HCT116 (cell line): ENCODE measurements at regions not wholly inside any gene's neighbourhood (a gene's known extent, or its start where the extent isn't known, plus 50 kb on each side); places are given as distances from the start of the nearest gene placed in this dataset.

Experiments
- ATAC-seq: fragments of 200-7000 bp; cut with Tn5 transposase; 2 replicates; pipeline ENCODE4 v1.9.1; 2020; ENCODE audit warnings: mild to moderate bottlenecking, moderate library complexity
- BruUV-seq: library from RNA; stranded (reverse); fragments of 400-500 nt; replicated peaks from 2 replicates; lab custom pipeline; 2021; lab: Mats Ljungman, UMichigan
- CTCF ChIA-PET: fragments of 300-600 bp; sonication (Branson Sonifier 250); formaldehyde crosslinking; loops from one replicate; lab custom pipeline; 2021; ENCODE audit warnings: antibody characterized with exemption; lab: Charles Lee
- POLR2A ChIA-PET: fragments of 300-600, 350-600 bp; sonication (Branson Sonifier 250); formaldehyde crosslinking; loops from one replicate; lab custom pipeline; 2021; ENCODE audit warnings: antibody characterized with exemption; lab: Charles Lee
- RAD21 ChIA-PET, 2 experiments: fragments of 300-600 bp; sonication (Branson Sonifier 250); formaldehyde crosslinking; loops; one replicate each; lab custom pipeline; 2023; ENCODE audit warnings: low total read pairs in 2 of 2; ENCODE audit not compliant: uncharacterized antibody in 2 of 2, unreplicated experiment in 2 of 2, low non-redundant PET in 1 of 2; lab: Charles Lee
- DNase-seq: peaks from one replicate; pipeline ENCODE4 v3.0.0-alpha.2; 2010; ENCODE audit warnings: low read depth, low spot score
- H2AFZ ChIP-seq: fragments of 200-600 bp; shearing (Covaris generic), sonication (generic); 2 replicates; pipeline ENCODE4 v1.6.1; 2017; ENCODE audit warnings: low read depth, mixed run types, mixed read lengths, antibody characterized with exemption, low read length; ENCODE audit not compliant: poor library complexity, severe bottlenecking
- H3K27ac ChIP-seq: 2 replicates; pipeline ENCODE4 v1.5.1; 2012; ENCODE audit warnings: low read depth, low read length
- H3K27me3 ChIP-seq: fragments of 200-600 bp; sonication (generic); 2 replicates; pipeline ENCODE4 v1.6.1; 2016; ENCODE audit warnings: mixed run types, low read length, mixed read lengths; ENCODE audit not compliant: insufficient read depth
- H3K36me3 ChIP-seq, 2 experiments: fragments of 200-500 bp in 1 of 2; fragments of 200-600 bp in 1 of 2; sonication (Bioruptor generic) in 1 of 2; sonication (generic) in 1 of 2; 2 replicates each; pipeline versions ENCODE4 v1.5.1 to v1.6.1; 2014 to 2016; ENCODE audit warnings: low read length in 2 of 2, inconsistent platforms in 1 of 2, mixed read lengths in 1 of 2, mixed run types in 1 of 2; ENCODE audit not compliant: insufficient read depth in 2 of 2, control insufficient read depth in 1 of 2
- H3K4me1 ChIP-seq, 2 experiments: fragments of 200-600 bp in 1 of 2; sonication (generic) in 1 of 2; 2 replicates each; pipeline versions ENCODE4 v1.5.1 to v1.6.1; 2012 to 2017; ENCODE audit warnings: low read length in 2 of 2, inconsistent platforms in 1 of 2, mild to moderate bottlenecking in 1 of 2, mixed read lengths in 1 of 2, mixed run types in 1 of 2, moderate library complexity in 1 of 2; ENCODE audit not compliant: insufficient read depth in 2 of 2, control insufficient read depth in 1 of 2
- H3K4me2 ChIP-seq: fragments of 200-600 bp; sonication (generic); 2 replicates; pipeline ENCODE4 v1.6.1; 2017; ENCODE audit warnings: mixed run types, low read length, mixed read lengths
- H3K4me3 ChIP-seq, 2 experiments: fragments of 200-600 bp in 1 of 2; sonication (generic) in 1 of 2; replicated peaks in 1 of 2; 2 replicates each; pipeline ENCODE4 v1.5.1; 2011 to 2016; ENCODE audit warnings: low read length in 2 of 2, control low read depth in 1 of 2, low read depth in 1 of 2, mild to moderate bottlenecking in 1 of 2, mixed read lengths in 1 of 2, mixed run types in 1 of 2
- H3K79me2 ChIP-seq: fragments of 200-600 bp; sonication (generic); 2 replicates; pipeline ENCODE4 v1.6.1; 2017; ENCODE audit warnings: mild to moderate bottlenecking, mixed run types, low read length, moderate library complexity, mixed read lengths; ENCODE audit not compliant: insufficient read depth
- H3K9ac ChIP-seq: fragments of 200-600 bp; sonication (generic); 2 replicates; pipeline ENCODE4 v1.6.1; 2016; ENCODE audit warnings: low read length, mixed read lengths
- H3K9me2 ChIP-seq: fragments of 200-600 bp; sonication (generic), shearing (Covaris generic); 2 replicates; pipeline ENCODE4 v1.6.1; 2017; ENCODE audit warnings: mixed run types, mild to moderate bottlenecking, moderate library complexity; ENCODE audit not compliant: insufficient read depth
- H3K9me3 ChIP-seq, 2 experiments: fragments of 200-500 bp in 1 of 2; fragments of 200-600 bp in 1 of 2; sonication (Bioruptor generic) in 1 of 2; sonication (generic) in 1 of 2; 2 replicates each; pipeline ENCODE4 v1.6.1; 2014 to 2017; ENCODE audit warnings: low read length in 2 of 2, mixed read lengths in 2 of 2, inconsistent platforms in 1 of 2, low read depth in 1 of 2, mild to moderate bottlenecking in 1 of 2, mixed run types in 1 of 2, moderate library complexity in 1 of 2; ENCODE audit not compliant: control insufficient read depth in 1 of 2, insufficient read depth in 1 of 2
- H4K20me1 ChIP-seq: fragments of 200-600 bp; sonication (generic), shearing (Covaris generic); 2 replicates; pipeline ENCODE4 v1.6.1; 2017; ENCODE audit warnings: mixed run types, mild to moderate bottlenecking, moderate library complexity; ENCODE audit not compliant: insufficient read depth
- ELF1 ChIP-seq: IDR thresholded peaks from 2 replicates; pipeline ENCODE4 v1.6.1; 2012; ENCODE audit warnings: low read depth, borderline replicate concordance
- EZH2 ChIP-seq: fragments of 200-600 bp; sonication (generic); IDR thresholded peaks from 2 replicates; pipeline ENCODE4 v1.6.1; 2017; ENCODE audit warnings: antibody characterized with exemption, mixed run types
- EZH2phosphoT487 ChIP-seq: fragments of 200-600 bp; IDR thresholded peaks from 2 replicates; pipeline ENCODE4 v1.6.1; 2018; ENCODE audit warnings: antibody characterized with exemption, borderline replicate concordance
- FOSL1 ChIP-seq: IDR thresholded peaks from 2 replicates; pipeline ENCODE4 v1.6.1; 2012; ENCODE audit warnings: low read depth
- POLR2A ChIP-seq: IDR thresholded peaks from 2 replicates; pipeline ENCODE4 v1.7.0; 2011; ENCODE audit warnings: borderline replicate concordance; ENCODE audit not compliant: insufficient read depth, insufficient read length; ENCODE audit errors: extremely low read depth
- POLR2AphosphoS5 ChIP-seq: IDR thresholded peaks from 2 replicates; pipeline ENCODE4 v1.6.1; 2011; ENCODE audit warnings: mild to moderate bottlenecking, low read depth, low read length, moderate library complexity
- SP1 ChIP-seq: IDR thresholded peaks from 2 replicates; pipeline ENCODE4 v1.6.1; 2012; ENCODE audit warnings: low read depth
- SRF ChIP-seq: IDR thresholded peaks from 2 replicates; pipeline ENCODE4 v1.6.1; 2012; ENCODE audit warnings: low read depth
- TCF7L2 ChIP-seq: IDR thresholded peaks from 2 replicates; pipeline ENCODE4 v1.7.0; 2011; ENCODE audit warnings: borderline replicate concordance, inconsistent platforms; ENCODE audit not compliant: insufficient read depth, insufficient read length; ENCODE audit errors: extremely low read depth
- ZFX ChIP-seq: fragments of 450-650 bp; IDR thresholded peaks from 2 replicates; pipeline ENCODE4 v1.6.1; 2017
- intact Hi-C: fragments of 100-400 bp; cut with micrococcal nuclease; formaldehyde crosslinking; loops from 2 replicates; pipeline ENCODE4 v1.10.0; 2022
- TF ChIP-seq, protein P1 (sequence below): IDR thresholded peaks from 2 replicates; pipeline ENCODE4 v1.6.1; 2011; ENCODE audit warnings: mild to moderate bottlenecking, low read length, moderate library complexity; ENCODE audit not compliant: insufficient replicate concordance; ENCODE audit errors: extremely low read depth
- TF ChIP-seq, protein P2 (sequence below): IDR thresholded peaks from 2 replicates; pipeline ENCODE4 v1.6.1; 2012
- TF ChIP-seq, protein P3 (sequence below), 3 experiments: fragments of 200-600 bp in 1 of 3; sonication (generic) in 1 of 3; IDR thresholded peaks in 2 of 3; conservative IDR thresholded peaks in 1 of 3; 2 replicates each; pipeline ENCODE4 v1.5.1; 2012 to 2017; ENCODE audit warnings: low read depth in 2 of 3, low read length in 2 of 3, antibody characterized with exemption in 1 of 3, borderline replicate concordance in 1 of 3, control low read depth in 1 of 3, mild to moderate bottlenecking in 1 of 3, mixed read lengths in 1 of 3, mixed run types in 1 of 3, moderate library complexity in 1 of 3; ENCODE audit not compliant: insufficient read depth in 1 of 3
- TF ChIP-seq, protein P4 (sequence below): IDR thresholded peaks from 2 replicates; pipeline ENCODE4 v1.6.1; 2012

- TF ChIP-seq, protein P1, sequence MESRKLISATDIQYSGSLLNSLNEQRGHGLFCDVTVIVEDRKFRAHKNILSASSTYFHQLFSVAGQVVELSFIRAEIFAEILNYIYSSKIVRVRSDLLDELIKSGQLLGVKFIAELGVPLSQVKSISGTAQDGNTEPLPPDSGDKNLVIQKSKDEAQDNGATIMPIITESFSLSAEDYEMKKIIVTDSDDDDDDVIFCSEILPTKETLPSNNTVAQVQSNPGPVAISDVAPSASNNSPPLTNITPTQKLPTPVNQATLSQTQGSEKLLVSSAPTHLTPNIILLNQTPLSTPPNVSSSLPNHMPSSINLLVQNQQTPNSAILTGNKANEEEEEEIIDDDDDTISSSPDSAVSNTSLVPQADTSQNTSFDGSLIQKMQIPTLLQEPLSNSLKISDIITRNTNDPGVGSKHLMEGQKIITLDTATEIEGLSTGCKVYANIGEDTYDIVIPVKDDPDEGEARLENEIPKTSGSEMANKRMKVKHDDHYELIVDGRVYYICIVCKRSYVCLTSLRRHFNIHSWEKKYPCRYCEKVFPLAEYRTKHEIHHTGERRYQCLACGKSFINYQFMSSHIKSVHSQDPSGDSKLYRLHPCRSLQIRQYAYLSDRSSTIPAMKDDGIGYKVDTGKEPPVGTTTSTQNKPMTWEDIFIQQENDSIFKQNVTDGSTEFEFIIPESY, result no peak
- no peak for TF ChIP-seq FOSL1
- TF ChIP-seq TCF7L2, result no peak
- no peak for TF ChIP-seq ELF1
- no peak for TF ChIP-seq EZH2phosphoT487
- no peak for TF ChIP-seq SRF
- no peak for TF ChIP-seq EZH2
These were observed 1014.4 kb upstream of the CITED2 start (continued) for GRCh38 chr6:140388815-140389214.

- H2AFZ ChIP-seq, result no peak overlapping the region
- H3K9ac ChIP-seq, result no peak overlapping the region
- no peak overlapping the region for H3K4me3 ChIP-seq
- no peaks in the 10 kb centered on the region; the same call in 1 of the 2 replicates for H3K9me2 ChIP-seq
- CTCF ChIA-PET, result no interaction called here
- DNase-seq, result no peak
- no peak overlapping the region for H3K4me2 ChIP-seq
- H3K79me2 ChIP-seq, result no peaks in the 10 kb centered on the region
- H3K9me3 ChIP-seq, result no peaks in the 10 kb centered on the region
- H3K27ac ChIP-seq, result no peak overlapping the region
- no TSS peak for BruUV-seq
- H3K4me1 ChIP-seq, result no peaks in the 10 kb centered on the region
- TF ChIP-seq TCF7L2, result no peak
- TF ChIP-seq, protein P2, sequence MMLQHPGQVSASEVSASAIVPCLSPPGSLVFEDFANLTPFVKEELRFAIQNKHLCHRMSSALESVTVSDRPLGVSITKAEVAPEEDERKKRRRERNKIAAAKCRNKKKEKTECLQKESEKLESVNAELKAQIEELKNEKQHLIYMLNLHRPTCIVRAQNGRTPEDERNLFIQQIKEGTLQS, result no peak
- TF ChIP-seq EZH2, result no peak
- TF ChIP-seq ZFX, result no peak
- no peak for TF ChIP-seq POLR2A
- TF ChIP-seq POLR2AphosphoS5, result no peak
- TF ChIP-seq FOSL1, result no peak
- no peak for TF ChIP-seq SP1
- TF ChIP-seq, protein P3, sequence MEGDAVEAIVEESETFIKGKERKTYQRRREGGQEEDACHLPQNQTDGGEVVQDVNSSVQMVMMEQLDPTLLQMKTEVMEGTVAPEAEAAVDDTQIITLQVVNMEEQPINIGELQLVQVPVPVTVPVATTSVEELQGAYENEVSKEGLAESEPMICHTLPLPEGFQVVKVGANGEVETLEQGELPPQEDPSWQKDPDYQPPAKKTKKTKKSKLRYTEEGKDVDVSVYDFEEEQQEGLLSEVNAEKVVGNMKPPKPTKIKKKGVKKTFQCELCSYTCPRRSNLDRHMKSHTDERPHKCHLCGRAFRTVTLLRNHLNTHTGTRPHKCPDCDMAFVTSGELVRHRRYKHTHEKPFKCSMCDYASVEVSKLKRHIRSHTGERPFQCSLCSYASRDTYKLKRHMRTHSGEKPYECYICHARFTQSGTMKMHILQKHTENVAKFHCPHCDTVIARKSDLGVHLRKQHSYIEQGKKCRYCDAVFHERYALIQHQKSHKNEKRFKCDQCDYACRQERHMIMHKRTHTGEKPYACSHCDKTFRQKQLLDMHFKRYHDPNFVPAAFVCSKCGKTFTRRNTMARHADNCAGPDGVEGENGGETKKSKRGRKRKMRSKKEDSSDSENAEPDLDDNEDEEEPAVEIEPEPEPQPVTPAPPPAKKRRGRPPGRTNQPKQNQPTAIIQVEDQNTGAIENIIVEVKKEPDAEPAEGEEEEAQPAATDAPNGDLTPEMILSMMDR (IDR thresholded peaks at IDR 0.05 in 2 of 3, conservative IDR thresholded peaks at IDR 0.05 in 1 of 3; ENCODE audit: borderline replicate concordance in 1 of 3, insufficient read depth in 1 of 3, low read depth in 2 of 3, low read length in 2 of 3), result no peak
- TF ChIP-seq, protein P4, sequence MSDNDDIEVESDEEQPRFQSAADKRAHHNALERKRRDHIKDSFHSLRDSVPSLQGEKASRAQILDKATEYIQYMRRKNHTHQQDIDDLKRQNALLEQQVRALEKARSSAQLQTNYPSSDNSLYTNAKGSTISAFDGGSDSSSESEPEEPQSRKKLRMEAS, result no peak
- H3K27me3 ChIP-seq, result no peaks in the 10 kb centered on the region
- H3K36me3 ChIP-seq, result no peaks in the 10 kb centered on the region
- RAD21 ChIA-PET, result no interaction called here
- no peaks in the 10 kb centered on the region for H4K20me1 ChIP-seq
- intact Hi-C loops, result no loop called here
- no peak for ATAC-seq
- POLR2A ChIA-PET, result no interaction called here
These were observed 1013.8 kb upstream of the CITED2 start for GRCh38 chr6:140388192-140388802.
